ENCODE measurements at regions not wholly inside any gene's neighbourhood (a gene's known extent, or its start where the extent isn't known, plus 50 kb on each side); places are given as distances from the start of the nearest gene placed in this dataset.

DNA sequence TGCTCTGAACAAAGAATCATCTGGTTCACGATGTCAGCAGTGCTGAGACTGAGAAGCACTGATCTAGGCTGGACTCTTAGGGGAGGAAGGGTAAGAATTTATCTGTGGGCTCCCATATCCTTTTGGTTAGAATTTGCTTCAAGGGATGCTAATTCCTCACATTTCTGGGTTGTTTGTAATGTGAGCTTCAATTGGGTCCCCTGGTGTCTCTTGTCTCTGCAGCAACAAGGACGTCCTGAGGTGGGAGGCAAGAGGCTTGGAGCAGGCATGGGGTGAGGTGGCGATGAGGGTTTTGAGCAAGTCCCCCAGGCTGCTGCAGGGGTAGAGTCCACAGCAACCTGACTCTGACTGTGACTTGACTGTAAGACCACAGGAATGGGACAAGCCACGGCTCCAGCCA lies 213.8 kb upstream of the NLRP1 start:
- Mint-ChIP-seq H3K9me3 (ENCODE audit: unreplicated experiment) (no peaks in the 10 kb centered on the region), H3K27me3 (ENCODE audit: unreplicated experiment) (no peaks in the 10 kb centered on the region), H3K36me3 (ENCODE audit: low read depth, unreplicated experiment) (no peaks in the 10 kb centered on the region), H3K4me1 (ENCODE audit: unreplicated experiment) (peaks cover 15% of the 10 kb centered on the region), H3K27ac (ENCODE audit: unreplicated experiment) (no peak overlapping the region), H3K4me3 (ENCODE audit: unreplicated experiment) (no peak overlapping the region)
- DNase-seq (ENCODE audit: low spot score): no peak
- TF ChIP-seq, protein P1, sequence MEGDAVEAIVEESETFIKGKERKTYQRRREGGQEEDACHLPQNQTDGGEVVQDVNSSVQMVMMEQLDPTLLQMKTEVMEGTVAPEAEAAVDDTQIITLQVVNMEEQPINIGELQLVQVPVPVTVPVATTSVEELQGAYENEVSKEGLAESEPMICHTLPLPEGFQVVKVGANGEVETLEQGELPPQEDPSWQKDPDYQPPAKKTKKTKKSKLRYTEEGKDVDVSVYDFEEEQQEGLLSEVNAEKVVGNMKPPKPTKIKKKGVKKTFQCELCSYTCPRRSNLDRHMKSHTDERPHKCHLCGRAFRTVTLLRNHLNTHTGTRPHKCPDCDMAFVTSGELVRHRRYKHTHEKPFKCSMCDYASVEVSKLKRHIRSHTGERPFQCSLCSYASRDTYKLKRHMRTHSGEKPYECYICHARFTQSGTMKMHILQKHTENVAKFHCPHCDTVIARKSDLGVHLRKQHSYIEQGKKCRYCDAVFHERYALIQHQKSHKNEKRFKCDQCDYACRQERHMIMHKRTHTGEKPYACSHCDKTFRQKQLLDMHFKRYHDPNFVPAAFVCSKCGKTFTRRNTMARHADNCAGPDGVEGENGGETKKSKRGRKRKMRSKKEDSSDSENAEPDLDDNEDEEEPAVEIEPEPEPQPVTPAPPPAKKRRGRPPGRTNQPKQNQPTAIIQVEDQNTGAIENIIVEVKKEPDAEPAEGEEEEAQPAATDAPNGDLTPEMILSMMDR (IDR thresholded peaks at IDR 0.05; ENCODE audit: unreplicated experiment): no peak

DNA sequence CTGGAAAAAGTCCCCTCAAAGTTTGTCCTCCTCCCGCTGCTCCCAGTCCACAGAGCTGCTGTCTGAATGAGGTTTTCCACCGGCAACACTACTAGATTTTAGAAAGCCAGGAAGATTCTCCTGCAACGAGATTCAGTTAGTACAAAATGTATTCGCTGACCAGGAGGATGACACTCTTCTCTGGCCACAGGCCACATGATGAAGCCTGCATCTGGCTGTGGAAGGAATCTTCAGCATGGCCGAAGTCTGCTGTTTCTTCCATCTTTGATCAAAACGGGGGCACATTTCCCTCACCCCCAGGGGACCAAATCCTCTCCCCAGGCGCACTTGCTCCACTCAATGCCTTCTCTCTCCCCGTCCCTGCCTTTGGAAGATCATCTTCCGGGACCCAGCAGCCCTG lies 215.8 kb upstream of the NLRP1 start:
- no peak overlapping the region for H3K4me3 Mint-ChIP-seq (ENCODE audit: unreplicated experiment)
- no peak overlapping the region for H3K27ac Mint-ChIP-seq (ENCODE audit: unreplicated experiment)
- H3K27me3 Mint-ChIP-seq (ENCODE audit: unreplicated experiment): no peaks in the 10 kb centered on the region
- no peaks in the 10 kb centered on the region for H3K36me3 Mint-ChIP-seq (ENCODE audit: low read depth, unreplicated experiment)
- no peak for DNase-seq (ENCODE audit: low spot score)
- peaks cover 15% of the 10 kb centered on the region for H3K4me1 Mint-ChIP-seq (ENCODE audit: unreplicated experiment)
- TF ChIP-seq, protein P1 (IDR thresholded peaks at IDR 0.05; ENCODE audit: unreplicated experiment): no peak
- H3K9me3 Mint-ChIP-seq (ENCODE audit: unreplicated experiment): no peaks in the 10 kb centered on the region

DNA sequence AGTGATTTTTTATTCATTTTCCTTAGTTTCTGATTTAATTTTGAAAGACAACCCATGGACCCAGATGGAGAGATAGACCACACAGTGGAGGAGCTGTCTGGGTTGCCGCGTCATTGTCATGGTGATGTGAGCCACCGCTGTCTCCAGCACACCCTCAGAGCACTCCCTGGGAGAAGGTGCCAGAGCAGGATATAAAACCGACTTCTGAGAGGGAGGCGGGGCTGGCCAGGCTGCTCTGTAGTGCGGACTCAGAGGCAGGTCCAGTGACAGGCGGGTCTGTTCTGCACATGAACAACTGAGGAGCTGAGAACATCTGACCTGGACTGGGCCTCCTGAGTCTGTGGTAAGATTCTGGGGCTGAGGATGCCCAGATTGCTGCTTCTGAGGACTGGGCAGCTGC lies 216.3 kb upstream of the NLRP1 start:
- Mint-ChIP-seq H3K36me3 (ENCODE audit: low read depth, unreplicated experiment) (no peaks in the 10 kb centered on the region), H3K9me3 (ENCODE audit: unreplicated experiment) (no peaks in the 10 kb centered on the region), H3K27me3 (ENCODE audit: unreplicated experiment) (no peaks in the 10 kb centered on the region), H3K4me3 (ENCODE audit: unreplicated experiment) (no peak overlapping the region), H3K27ac (ENCODE audit: unreplicated experiment) (no peak overlapping the region), H3K4me1 (ENCODE audit: unreplicated experiment) (peaks cover 15% of the 10 kb centered on the region)
- TF ChIP-seq, protein P1 (IDR thresholded peaks at IDR 0.05; ENCODE audit: unreplicated experiment): no peak
- no peak for DNase-seq (ENCODE audit: low spot score)

DNA sequence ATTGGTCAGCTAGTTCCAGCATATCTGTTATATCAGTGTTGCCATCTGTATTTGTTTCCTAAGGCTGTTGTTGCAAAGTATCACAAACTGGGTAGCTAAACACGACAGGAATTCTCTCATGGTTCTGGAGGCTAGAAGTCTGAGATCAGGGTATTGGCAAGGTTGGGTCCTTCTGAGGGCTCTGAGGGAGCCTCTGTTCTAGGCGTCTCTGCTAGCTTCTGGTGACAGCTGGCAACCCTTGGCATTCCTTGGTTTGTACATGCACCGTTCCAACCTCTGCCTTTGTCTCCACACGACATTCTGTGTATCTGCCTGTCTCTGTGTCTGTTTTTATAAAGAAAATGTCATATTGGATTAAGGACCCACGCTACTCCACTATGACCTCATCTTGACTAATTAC lies 219.9 kb upstream of the NLRP1 start:
- Mint-ChIP-seq H3K9me3 (ENCODE audit: unreplicated experiment) (no peaks in the 10 kb centered on the region), H3K4me1 (ENCODE audit: unreplicated experiment) (peaks cover 15% of the 10 kb centered on the region), H3K4me3 (ENCODE audit: unreplicated experiment) (no peak overlapping the region), H3K27me3 (ENCODE audit: unreplicated experiment) (no peaks in the 10 kb centered on the region), H3K36me3 (ENCODE audit: low read depth, unreplicated experiment) (no peaks in the 10 kb centered on the region), H3K27ac (ENCODE audit: unreplicated experiment) (no peak overlapping the region)
- TF ChIP-seq, protein P1 (IDR thresholded peaks at IDR 0.05; ENCODE audit: unreplicated experiment): no peak
- no peak for DNase-seq (ENCODE audit: low spot score)

DNA sequence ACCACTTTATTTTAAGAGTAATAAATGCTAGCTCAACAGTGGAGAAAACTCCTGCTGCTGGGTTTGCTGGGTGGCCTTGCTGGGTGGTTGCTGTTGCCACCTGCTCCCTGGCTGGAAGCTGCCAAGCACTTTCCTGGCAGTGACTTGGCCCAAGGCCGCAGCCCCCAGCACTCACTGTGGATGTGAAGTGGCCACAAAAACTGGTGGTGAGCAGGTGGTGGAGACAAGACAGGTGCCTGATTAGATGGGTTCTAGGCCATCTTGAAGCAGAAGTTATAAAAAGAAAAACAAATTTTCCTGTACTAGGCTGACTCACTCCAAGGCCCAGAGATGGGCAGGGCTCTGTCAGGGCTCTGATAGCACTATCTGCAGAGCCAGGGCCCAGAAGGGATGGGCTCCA lies 224.7 kb upstream of the NLRP1 start:
- H3K27me3 Mint-ChIP-seq (ENCODE audit: unreplicated experiment): peaks cover 4% of the 10 kb centered on the region
- DNase-seq (ENCODE audit: low spot score): no peak
- peaks cover 7% of the 10 kb centered on the region for H3K9me3 Mint-ChIP-seq (ENCODE audit: unreplicated experiment)
- TF ChIP-seq, protein P1 (IDR thresholded peaks at IDR 0.05; ENCODE audit: unreplicated experiment): no peak
- no peak overlapping the region for H3K27ac Mint-ChIP-seq (ENCODE audit: unreplicated experiment)
- H3K4me1 Mint-ChIP-seq (ENCODE audit: unreplicated experiment): no peaks in the 10 kb centered on the region
- peaks cover 10% of the 10 kb centered on the region for H3K36me3 Mint-ChIP-seq (ENCODE audit: low read depth, unreplicated experiment)
- H3K4me3 Mint-ChIP-seq (ENCODE audit: unreplicated experiment): no peak overlapping the region

All from endothelial cell (in vitro differentiated cells).